ENCODE measurements at regions not wholly inside any gene's neighbourhood (a gene's known extent, or its start where the extent isn't known, plus 50 kb on each side); places are given as distances from the start of the nearest gene placed in this dataset.

DNA sequence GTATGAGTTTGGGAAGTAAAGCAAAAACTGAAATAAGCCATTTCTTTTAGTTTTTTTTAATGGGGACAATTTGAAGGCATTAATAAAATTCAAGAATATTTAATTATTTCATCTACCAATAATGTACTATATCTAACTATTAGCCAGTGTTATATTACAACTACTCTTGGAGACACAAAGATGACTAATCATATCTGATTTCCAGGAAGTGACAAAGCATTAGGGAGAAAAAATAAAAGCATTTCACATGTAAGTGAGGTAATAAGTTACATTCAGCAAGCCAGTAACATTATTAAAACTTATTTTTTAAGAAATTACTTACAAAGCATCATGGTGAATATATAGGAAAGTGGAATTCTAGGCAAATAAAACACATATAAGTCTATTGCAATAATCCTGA lies 781.3 kb upstream of the NRXN1 start:
- H3K9me3 ChIP-seq (ENCODE audit: control insufficient read depth, insufficient read depth, low read depth, low read length): no peaks in the 10 kb centered on the region
- POLR2A ChIA-PET: no interaction called here
- no peaks in the 10 kb centered on the region for H3K4me1 ChIP-seq (ENCODE audit: control insufficient read depth, insufficient read depth, low read length)
- CTCF ChIA-PET: no interaction called here
- TF ChIP-seq SCRT2 (tag by site-specific recombination; IDR thresholded peaks at IDR 0.05) (no peak), SCRT1 (tag by site-specific recombination; IDR thresholded peaks at IDR 0.05; ENCODE audit: borderline replicate concordance) (no peak), ZNF658 (tag by site-specific recombination; IDR thresholded peaks at IDR 0.05) (no peak), TCF7L2 (IDR thresholded peaks at IDR 0.05; ENCODE audit: borderline replicate concordance, low read depth, low read length) (no peak), ZNF423 (tag by site-specific recombination; IDR thresholded peaks at IDR 0.05) (no peak), ZSCAN16 (tag by site-specific recombination; IDR thresholded peaks at IDR 0.05) (no peak), MEIS1 (CRISPR knock-in tag; IDR thresholded peaks at IDR 0.05; ENCODE audit: borderline replicate concordance) (no peak), KLF10 (tag by site-specific recombination; IDR thresholded peaks at IDR 0.05) (no peak), ZNF48 (tag by site-specific recombination; IDR thresholded peaks at IDR 0.05) (no peak), ZNF660 (tag by site-specific recombination; IDR thresholded peaks at IDR 0.05) (no peak), ZNF10 (tag by site-specific recombination; IDR thresholded peaks at IDR 0.05) (no peak), ZNF433 (tag by site-specific recombination; IDR thresholded peaks at IDR 0.05; ENCODE audit: low read depth) (no peak), ZBTB48 (tag by site-specific recombination; IDR thresholded peaks at IDR 0.05) (no peak), ZNF324 (tag by site-specific recombination; IDR thresholded peaks at IDR 0.05) (no peak), ZNF785 (tag by site-specific recombination; IDR thresholded peaks at IDR 0.05) (no peak), ZNF747 (tag by site-specific recombination; IDR thresholded peaks at IDR 0.05) (no peak), ZNF514 (tag by site-specific recombination; IDR thresholded peaks at IDR 0.05) (no peak), ZNF202 (tag by site-specific recombination; IDR thresholded peaks at IDR 0.05; ENCODE audit: borderline replicate concordance) (no peak)
- TF ChIP-seq, protein P1, sequence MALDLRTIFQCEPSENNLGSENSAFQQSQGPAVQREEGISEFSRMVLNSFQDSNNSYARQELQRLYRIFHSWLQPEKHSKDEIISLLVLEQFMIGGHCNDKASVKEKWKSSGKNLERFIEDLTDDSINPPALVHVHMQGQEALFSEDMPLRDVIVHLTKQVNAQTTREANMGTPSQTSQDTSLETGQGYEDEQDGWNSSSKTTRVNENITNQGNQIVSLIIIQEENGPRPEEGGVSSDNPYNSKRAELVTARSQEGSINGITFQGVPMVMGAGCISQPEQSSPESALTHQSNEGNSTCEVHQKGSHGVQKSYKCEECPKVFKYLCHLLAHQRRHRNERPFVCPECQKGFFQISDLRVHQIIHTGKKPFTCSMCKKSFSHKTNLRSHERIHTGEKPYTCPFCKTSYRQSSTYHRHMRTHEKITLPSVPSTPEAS (tag by site-specific recombination; IDR thresholded peaks at IDR 0.05): no peak
- TF ChIP-seq, protein P2, sequence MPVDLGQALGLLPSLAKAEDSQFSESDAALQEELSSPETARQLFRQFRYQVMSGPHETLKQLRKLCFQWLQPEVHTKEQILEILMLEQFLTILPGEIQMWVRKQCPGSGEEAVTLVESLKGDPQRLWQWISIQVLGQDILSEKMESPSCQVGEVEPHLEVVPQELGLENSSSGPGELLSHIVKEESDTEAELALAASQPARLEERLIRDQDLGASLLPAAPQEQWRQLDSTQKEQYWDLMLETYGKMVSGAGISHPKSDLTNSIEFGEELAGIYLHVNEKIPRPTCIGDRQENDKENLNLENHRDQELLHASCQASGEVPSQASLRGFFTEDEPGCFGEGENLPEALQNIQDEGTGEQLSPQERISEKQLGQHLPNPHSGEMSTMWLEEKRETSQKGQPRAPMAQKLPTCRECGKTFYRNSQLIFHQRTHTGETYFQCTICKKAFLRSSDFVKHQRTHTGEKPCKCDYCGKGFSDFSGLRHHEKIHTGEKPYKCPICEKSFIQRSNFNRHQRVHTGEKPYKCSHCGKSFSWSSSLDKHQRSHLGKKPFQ (tag by site-specific recombination; IDR thresholded peaks at IDR 0.05): no peak
- no peak overlapping the region for H3K4me3 ChIP-seq (ENCODE audit: low read depth, low read length)
- no peaks in the 10 kb centered on the region for H3K36me3 ChIP-seq (ENCODE audit: control insufficient read depth in 2 of 2, insufficient read depth in 1 of 2, low read length in 2 of 2)
- H3K27ac ChIP-seq (ENCODE audit: extremely low read depth, low read depth, low read length): no peak overlapping the region

DNA sequence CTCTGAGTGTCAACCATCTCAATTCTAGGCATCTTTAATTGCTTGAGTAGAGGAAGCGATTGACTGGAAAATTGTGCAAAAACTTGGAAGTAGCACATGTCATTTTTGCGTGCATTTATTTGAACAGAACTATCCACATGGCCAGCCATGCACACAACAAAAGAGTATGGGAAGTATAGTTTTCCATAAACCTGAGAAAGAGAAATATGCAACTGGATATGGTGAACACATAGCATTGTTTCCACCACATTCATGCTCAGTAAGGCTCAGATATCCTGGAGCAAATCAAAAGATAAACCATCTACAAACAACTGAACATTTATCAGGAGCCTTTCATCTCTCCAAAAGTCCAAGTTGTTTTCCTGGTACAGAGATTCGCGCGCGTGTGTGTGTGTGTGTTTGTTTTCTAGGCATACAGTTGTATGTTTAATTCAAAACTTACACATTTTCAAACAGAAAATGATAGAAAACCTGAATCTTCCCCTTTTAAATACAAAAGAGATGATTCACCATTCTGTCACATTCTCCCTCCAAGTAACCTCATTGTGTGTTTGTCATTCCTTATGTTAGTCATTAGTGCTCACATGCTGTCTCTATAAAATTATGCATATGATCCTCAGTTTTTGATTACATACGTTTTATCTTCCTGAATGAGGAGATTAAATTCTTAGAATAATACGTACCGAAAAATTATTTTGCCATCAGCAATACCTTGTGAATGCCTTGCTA lies 780.4 kb upstream of the NRXN1 start:
- TF ChIP-seq, protein P3, sequence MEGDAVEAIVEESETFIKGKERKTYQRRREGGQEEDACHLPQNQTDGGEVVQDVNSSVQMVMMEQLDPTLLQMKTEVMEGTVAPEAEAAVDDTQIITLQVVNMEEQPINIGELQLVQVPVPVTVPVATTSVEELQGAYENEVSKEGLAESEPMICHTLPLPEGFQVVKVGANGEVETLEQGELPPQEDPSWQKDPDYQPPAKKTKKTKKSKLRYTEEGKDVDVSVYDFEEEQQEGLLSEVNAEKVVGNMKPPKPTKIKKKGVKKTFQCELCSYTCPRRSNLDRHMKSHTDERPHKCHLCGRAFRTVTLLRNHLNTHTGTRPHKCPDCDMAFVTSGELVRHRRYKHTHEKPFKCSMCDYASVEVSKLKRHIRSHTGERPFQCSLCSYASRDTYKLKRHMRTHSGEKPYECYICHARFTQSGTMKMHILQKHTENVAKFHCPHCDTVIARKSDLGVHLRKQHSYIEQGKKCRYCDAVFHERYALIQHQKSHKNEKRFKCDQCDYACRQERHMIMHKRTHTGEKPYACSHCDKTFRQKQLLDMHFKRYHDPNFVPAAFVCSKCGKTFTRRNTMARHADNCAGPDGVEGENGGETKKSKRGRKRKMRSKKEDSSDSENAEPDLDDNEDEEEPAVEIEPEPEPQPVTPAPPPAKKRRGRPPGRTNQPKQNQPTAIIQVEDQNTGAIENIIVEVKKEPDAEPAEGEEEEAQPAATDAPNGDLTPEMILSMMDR (tag by site-specific recombination; IDR thresholded peaks at IDR 0.05): no peak
- TF ChIP-seq, protein P4, sequence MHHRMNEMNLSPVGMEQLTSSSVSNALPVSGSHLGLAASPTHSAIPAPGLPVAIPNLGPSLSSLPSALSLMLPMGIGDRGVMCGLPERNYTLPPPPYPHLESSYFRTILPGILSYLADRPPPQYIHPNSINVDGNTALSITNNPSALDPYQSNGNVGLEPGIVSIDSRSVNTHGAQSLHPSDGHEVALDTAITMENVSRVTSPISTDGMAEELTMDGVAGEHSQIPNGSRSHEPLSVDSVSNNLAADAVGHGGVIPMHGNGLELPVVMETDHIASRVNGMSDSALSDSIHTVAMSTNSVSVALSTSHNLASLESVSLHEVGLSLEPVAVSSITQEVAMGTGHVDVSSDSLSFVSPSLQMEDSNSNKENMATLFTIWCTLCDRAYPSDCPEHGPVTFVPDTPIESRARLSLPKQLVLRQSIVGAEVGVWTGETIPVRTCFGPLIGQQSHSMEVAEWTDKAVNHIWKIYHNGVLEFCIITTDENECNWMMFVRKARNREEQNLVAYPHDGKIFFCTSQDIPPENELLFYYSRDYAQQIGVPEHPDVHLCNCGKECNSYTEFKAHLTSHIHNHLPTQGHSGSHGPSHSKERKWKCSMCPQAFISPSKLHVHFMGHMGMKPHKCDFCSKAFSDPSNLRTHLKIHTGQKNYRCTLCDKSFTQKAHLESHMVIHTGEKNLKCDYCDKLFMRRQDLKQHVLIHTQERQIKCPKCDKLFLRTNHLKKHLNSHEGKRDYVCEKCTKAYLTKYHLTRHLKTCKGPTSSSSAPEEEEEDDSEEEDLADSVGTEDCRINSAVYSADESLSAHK (tag by site-specific recombination; IDR thresholded peaks at IDR 0.05): no peak
- TF ChIP-seq ZNF549 (tag by site-specific recombination; IDR thresholded peaks at IDR 0.05): no peak
- no peak for TF ChIP-seq KLF8 (tag by site-specific recombination; IDR thresholded peaks at IDR 0.05)
- TF ChIP-seq, protein P5, sequence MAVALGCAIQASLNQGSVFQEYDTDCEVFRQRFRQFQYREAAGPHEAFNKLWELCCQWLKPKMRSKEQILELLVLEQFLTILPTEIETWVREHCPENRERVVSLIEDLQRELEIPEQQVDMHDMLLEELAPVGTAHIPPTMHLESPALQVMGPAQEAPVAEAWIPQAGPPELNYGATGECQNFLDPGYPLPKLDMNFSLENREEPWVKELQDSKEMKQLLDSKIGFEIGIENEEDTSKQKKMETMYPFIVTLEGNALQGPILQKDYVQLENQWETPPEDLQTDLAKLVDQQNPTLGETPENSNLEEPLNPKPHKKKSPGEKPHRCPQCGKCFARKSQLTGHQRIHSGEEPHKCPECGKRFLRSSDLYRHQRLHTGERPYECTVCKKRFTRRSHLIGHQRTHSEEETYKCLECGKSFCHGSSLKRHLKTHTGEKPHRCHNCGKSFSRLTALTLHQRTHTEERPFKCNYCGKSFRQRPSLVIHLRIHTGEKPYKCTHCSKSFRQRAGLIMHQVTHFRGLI (tag by site-specific recombination; IDR thresholded peaks at IDR 0.05): no peak
- TF ChIP-seq IKZF3 (tag by site-specific recombination; IDR thresholded peaks at IDR 0.05): no peak
- Histone ChIP-seq H3K4me3 (ENCODE audit: low read depth, low read length) (no peak overlapping the region), H3K27ac (ENCODE audit: extremely low read depth, low read depth, low read length) (no peak overlapping the region), H3K4me1 (ENCODE audit: control insufficient read depth, insufficient read depth, low read length) (no peaks in the 10 kb centered on the region), H3K9me3 (ENCODE audit: control insufficient read depth, insufficient read depth, low read depth, low read length) (no peaks in the 10 kb centered on the region), H3K36me3 (ENCODE audit: control insufficient read depth in 2 of 2, insufficient read depth in 1 of 2, low read length in 2 of 2) (no peaks in the 10 kb centered on the region)
- ChIA-PET POLR2A (no interaction called here), CTCF (no interaction called here)
